Non-pigmented ciliary epithelial cell (primary cell): ENCODE measurements at regions not wholly inside any gene's neighbourhood (a gene's known extent, or its start where the extent isn't known, plus 50 kb on each side); places are given as distances from the start of the nearest gene placed in this dataset.

Source experiments
- DNase-seq: peaks from one replicate; pipeline ENCODE4 v3.0.0-alpha.2; 2010; ENCODE audit warnings: low read depth

GRCh38 chr7:3195160-3195559 lies 105.9 kb upstream of the SDK1 start:
- no peak for DNase-seq

GRCh38 chr7:3196629-3197400 lies 104.2 kb upstream of the SDK1 start:
- DNase-seq = no peak

GRCh38 chr7:3197567-3198213 lies 103.4 kb upstream of the SDK1 start:
- no peak for DNase-seq

GRCh38 chr7:3198316-3198715 lies 102.7 kb upstream of the SDK1 start:
- DNase-seq = no peak

- peak; percentile 30 for DNase-seq
These were observed 100.5 kb upstream of the SDK1 start for GRCh38 chr7:3200504-3200903.

GRCh38 chr7:3201306-3201705 lies 99.7 kb upstream of the SDK1 start:
- no peak for DNase-seq

- no peak for DNase-seq
These were observed 98.9 kb upstream of the SDK1 start for GRCh38 chr7:3201937-3202710.

GRCh38 chr7:3204526-3204925 lies 96.5 kb upstream of the SDK1 start:
- DNase-seq = no peak

- no peak for DNase-seq
These were observed 95.0 kb upstream of the SDK1 start for GRCh38 chr7:3206101-3206500.

- no peak for DNase-seq
These were observed 94.3 kb upstream of the SDK1 start for GRCh38 chr7:3206771-3207191.

- DNase-seq = no peak
These were observed 93.6 kb upstream of the SDK1 start for GRCh38 chr7:3207387-3207902.

- no peak for DNase-seq
These were observed 90.5 kb upstream of the SDK1 start for GRCh38 chr7:3210531-3210930.

GRCh38 chr7:3214090-3214413 lies 87.0 kb upstream of the SDK1 start:
- DNase-seq = no peak

- DNase-seq = no peak
These were observed 85.1 kb upstream of the SDK1 start for GRCh38 chr7:3215624-3216585.

- DNase-seq = no peak
These were observed 83.9 kb upstream of the SDK1 start for GRCh38 chr7:3217166-3217565.

- DNase-seq = no peak
These were observed 82.4 kb upstream of the SDK1 start for GRCh38 chr7:3218411-3219225.

GRCh38 chr7:3229904-3230470 lies 71.1 kb upstream of the SDK1 start:
- DNase-seq = no peak

GRCh38 chr7:3230908-3231307 lies 70.1 kb upstream of the SDK1 start:
- no peak for DNase-seq

- DNase-seq = no peak
These were observed 68.8 kb upstream of the SDK1 start for GRCh38 chr7:3232228-3232627.

- no peak for DNase-seq
These were observed 67.8 kb upstream of the SDK1 start for GRCh38 chr7:3233301-3233700.

- DNase-seq = no peak
These were observed 67.0 kb upstream of the SDK1 start for GRCh38 chr7:3234051-3234450.
